Sigmoid colon (tissue), 6 donors: ENCODE measurements at regions not wholly inside any gene's neighbourhood (a gene's known extent, or its start where the extent isn't known, plus 50 kb on each side); places are given as distances from the start of the nearest gene placed in this dataset.

Source experiments
- DNase-seq: peaks from one replicate; pipeline ENCODE4 v3.0.0-alpha.2; 2019
- H3K27ac ChIP-seq, 4 donors: fragments of 200-600 bp; sonication (generic); one replicate each; pipeline ENCODE4 v1.5.1; 2016 to 2019; ENCODE audit warnings: mild to moderate bottlenecking in 1 of 4
- H3K27me3 ChIP-seq, 3 donors: fragments of 200-600 bp; sonication (generic); one replicate each; pipeline ENCODE4 v1.5.1; 2019; ENCODE audit warnings: mild to moderate bottlenecking in 1 of 3
- H3K36me3 ChIP-seq, 4 donors: fragments of 200-600 bp; sonication (generic); one replicate each; pipeline ENCODE4 v1.5.1; 2016 to 2019
- H3K4me1 ChIP-seq, 4 donors: fragments of 200-600 bp; sonication (generic); one replicate each; pipeline ENCODE4 v1.5.1; 2017 to 2019
- H3K4me3 ChIP-seq, 4 donors: fragments of 200-600 bp; sonication (generic); one replicate each; pipeline ENCODE4 v1.5.1; 2017 to 2019; ENCODE audit warnings: mild to moderate bottlenecking in 2 of 4, moderate library complexity in 1 of 4
- H3K9me3 ChIP-seq, 4 donors: fragments of 200-600 bp in 3 of 4; sonication (generic) in 3 of 4; one replicate each; pipeline versions ENCODE4 v1.5.1 to v1.6.1; 2013 to 2019
- CTCF ChIP-seq, 4 experiments: fragments of 450-650 bp in 3 of 4; fragments of 200-600 bp in 1 of 4; IDR thresholded peaks; one replicate each; pipeline ENCODE4 v1.5.1; 2016 to 2019; ENCODE audit warnings: antibody characterized with exemption in 4 of 4, mild to moderate bottlenecking in 3 of 4, moderate library complexity in 2 of 4
- EP300 ChIP-seq, 4 donors: sonication (generic); formaldehyde crosslinking; IDR thresholded peaks; one replicate each; pipeline ENCODE4 v1.6.1; 2017; ENCODE audit warnings: antibody characterized with exemption in 4 of 4
- POLR2A ChIP-seq, 2 donors: fragments of 450-650 bp; IDR thresholded peaks; one replicate each; pipeline ENCODE4 v1.6.1; 2016; ENCODE audit warnings: antibody characterized with exemption in 2 of 2, mild to moderate bottlenecking in 2 of 2, moderate library complexity in 2 of 2
- POLR2AphosphoS5 ChIP-seq, 4 donors: sonication (generic); formaldehyde crosslinking; IDR thresholded peaks; one replicate each; pipeline ENCODE4 v1.6.1; 2017; ENCODE audit warnings: antibody characterized with exemption in 4 of 4
- WGBS, 2 donors: extraction: QIAGEN DNeasy Blood & Tissue Kit; methylation state at CpG; one replicate each; pipeline ENCODE4 v1.1.7; 2013; 5-methylcytosine and 5-hydroxymethylcytosine counted together
- intact Hi-C: fragments of 100-400 bp; cut with DNase I; formaldehyde crosslinking; loops from one replicate; pipeline ENCODE4 v1.15.1; 2023
- donor health status: healthy with polysubstance abuse.
- donor health status: healthy.

- intact Hi-C loops: no loop called here
- Histone ChIP-seq H3K4me1 (no peaks in the 10 kb centered on the region), H3K27ac (no peak overlapping the region), H3K9me3 (no peaks in the 10 kb centered on the region), H3K4me3 (no peak overlapping the region), H3K36me3 (no peaks in the 10 kb centered on the region), H3K27me3 (no peaks in the 10 kb centered on the region)
- no peak for DNase-seq
- TF ChIP-seq POLR2AphosphoS5 (IDR thresholded peaks at IDR 0.05) (no peak), CTCF (IDR thresholded peaks at IDR 0.05) (no peak), POLR2A (IDR thresholded peaks at IDR 0.05) (no peak), EP300 (IDR thresholded peaks at IDR 0.05) (no peak)
- WGBS, 2 donors: 100% methylated on average over 2 of the region's 2 CpGs
Measured at GRCh38 chrX:46383006-46383405, 162.2 kb downstream of the ZNF674 start.

- TF ChIP-seq POLR2AphosphoS5 (IDR thresholded peaks at IDR 0.05) (no peak), EP300 (IDR thresholded peaks at IDR 0.05) (no peak), POLR2A (IDR thresholded peaks at IDR 0.05) (no peak), CTCF (IDR thresholded peaks at IDR 0.05) (no peak)
- H3K36me3 ChIP-seq: no peaks in the 10 kb centered on the region
- no peak overlapping the region for H3K27ac ChIP-seq
- no peaks in the 10 kb centered on the region for H3K27me3 ChIP-seq
- no peaks in the 10 kb centered on the region for H3K4me1 ChIP-seq
- H3K9me3 ChIP-seq: no peaks in the 10 kb centered on the region
- DNase-seq: no peak
- intact Hi-C loops: no loop called here
- no peak overlapping the region for H3K4me3 ChIP-seq
- 88 to 95% methylated on average over 2 of the region's 2 CpGs for WGBS, 2 donors
Measured at GRCh38 chrX:46382595-46382994, 162.6 kb downstream of the ZNF674 start.

- no peak for TF ChIP-seq CTCF (IDR thresholded peaks at IDR 0.05)
- no peak for TF ChIP-seq POLR2A (IDR thresholded peaks at IDR 0.05)
- TF ChIP-seq POLR2AphosphoS5 (IDR thresholded peaks at IDR 0.05): no peak
- no peak for TF ChIP-seq EP300 (IDR thresholded peaks at IDR 0.05)
- Histone ChIP-seq H3K36me3 (no peaks in the 10 kb centered on the region), H3K27ac (no peak overlapping the region), H3K9me3 (no peaks in the 10 kb centered on the region), H3K27me3 (no peaks in the 10 kb centered on the region), H3K4me1 (no peaks in the 10 kb centered on the region), H3K4me3 (no peak overlapping the region)
- intact Hi-C loops: no loop called here
- no peak for DNase-seq
- WGBS, 2 donors: 31 to 40% methylated on average over 2 of the region's 2 CpGs
Measured at GRCh38 chrX:46381630-46382029, 163.6 kb downstream of the ZNF674 start.

GRCh38 chrX:46380148-46380752 lies 165.0 kb downstream of the ZNF674 start:
- TF ChIP-seq POLR2AphosphoS5 (IDR thresholded peaks at IDR 0.05) (no peak), POLR2A (IDR thresholded peaks at IDR 0.05) (no peak), CTCF (IDR thresholded peaks at IDR 0.05) (no peak), EP300 (IDR thresholded peaks at IDR 0.05) (no peak)
- Histone ChIP-seq H3K4me3 (no peak overlapping the region), H3K27me3 (no peaks in the 10 kb centered on the region), H3K4me1 (no peaks in the 10 kb centered on the region), H3K36me3 (no peaks in the 10 kb centered on the region), H3K27ac (no peak overlapping the region), H3K9me3 (no peaks in the 10 kb centered on the region)
- DNase-seq: no peak
- 23 to 62% methylated on average over 3 of the region's 3 CpGs for WGBS, 2 donors
- intact Hi-C loops: no loop called here
